Putamen (tissue), 1 donor: ENCODE measurements at regions not wholly inside any gene's neighbourhood (a gene's known extent, or its start where the extent isn't known, plus 50 kb on each side); places are given as distances from the start of the nearest gene placed in this dataset.

Experiments used
- DNase-seq: peaks from one replicate; pipeline ENCODE4 v3.0.0-alpha.2; 2016; ENCODE audit warnings: low spot score

- peak; percentile 33 for DNase-seq
These were observed 216.9 kb downstream of the IGSF11 start for GRCh38 chr3:118817748-118818165.

- DNase-seq, result no peak
These were observed 216.3 kb downstream of the IGSF11 start for GRCh38 chr3:118818386-118818785.

- no peak for DNase-seq
These were observed 211.0 kb downstream of the IGSF11 start for GRCh38 chr3:118823626-118824025.

- no peak for DNase-seq
These were observed 207.2 kb downstream of the IGSF11 start for GRCh38 chr3:118827446-118827845.

GRCh38 chr3:118828351-118828750, 206.3 kb downstream of the IGSF11 start:
- DNase-seq, result no peak

- DNase-seq, result no peak
These were observed 201.6 kb downstream of the IGSF11 start for GRCh38 chr3:118833075-118833474.

- DNase-seq, result no peak
These were observed 195.8 kb downstream of the IGSF11 start for GRCh38 chr3:118838871-118839270.

GRCh38 chr3:118842147-118842863, 192.3 kb downstream of the IGSF11 start:
- no peak for DNase-seq

GRCh38 chr3:118846176-118846575, 188.5 kb downstream of the IGSF11 start:
- no peak for DNase-seq
